ENCODE measurements at regions not wholly inside any gene's neighbourhood (a gene's known extent, or its start where the extent isn't known, plus 50 kb on each side); places are given as distances from the start of the nearest gene placed in this dataset.

GRCh38 chr4:11342401-11342800 lies 86.3 kb downstream of the HS3ST1 start:
- Histone ChIP-seq H3K4me1 (ENCODE audit: control insufficient read depth, insufficient read depth, low read length, poor library complexity, severe bottlenecking) (no peaks in the 10 kb centered on the region), H3K27me3 (ENCODE audit: control insufficient read depth, insufficient read depth, low read length) (no peaks in the 10 kb centered on the region), H3K36me3 (ENCODE audit: control insufficient read depth, insufficient read depth, low read length) (no peaks in the 10 kb centered on the region), H3K9me3 (ENCODE audit: control insufficient read depth in 2 of 2, low read length in 2 of 2) (no peaks in the 10 kb centered on the region), H3K27ac (ENCODE audit: insufficient read depth, low read length, poor library complexity, severe bottlenecking) (no peak overlapping the region), H3K4me3 (ENCODE audit: low read depth, low read length) (no peak overlapping the region)
- H3K36me3 Mint-ChIP-seq = no peaks in the 10 kb centered on the region
- H3K4me3 Mint-ChIP-seq = no peak overlapping the region
- H3K27me3 Mint-ChIP-seq = peaks cover 5% of the 10 kb centered on the region
- H3K9me3 Mint-ChIP-seq = peaks cover 0 to 2% (median 0%) of the 10 kb centered on the region in 7 donors
- ATAC-seq (ENCODE audit: low read depth in 2 of 2) = no peak
- H3K27ac Mint-ChIP-seq = no peak overlapping the region
- no peak for DNase-seq
- H3K4me1 Mint-ChIP-seq = no peaks in the 10 kb centered on the region

- Mint-ChIP-seq H3K27ac (no peak overlapping the region), H3K27me3 (peaks cover 5% of the 10 kb centered on the region), H3K4me3 (no peak overlapping the region), H3K4me1 (peaks cover 0 to 4% (median 0%) of the 10 kb centered on the region in 4 donors), H3K9me3 (peaks cover 0 to 5% (median 0%) of the 10 kb centered on the region in 7 donors), H3K36me3 (no peaks in the 10 kb centered on the region)
- H3K9me3 ChIP-seq (ENCODE audit: control insufficient read depth in 2 of 2, low read length in 2 of 2) = no peaks in the 10 kb centered on the region
- no peaks in the 10 kb centered on the region for H3K36me3 ChIP-seq (ENCODE audit: control insufficient read depth, insufficient read depth, low read length)
- no peak overlapping the region for H3K4me3 ChIP-seq (ENCODE audit: low read depth, low read length)
- ATAC-seq (ENCODE audit: low read depth in 2 of 2) (no peak), DNase-seq (no peak)
- H3K27ac ChIP-seq (ENCODE audit: insufficient read depth, low read length, poor library complexity, severe bottlenecking) = no peak overlapping the region
- H3K27me3 ChIP-seq (ENCODE audit: control insufficient read depth, insufficient read depth, low read length) = no peaks in the 10 kb centered on the region
- no peaks in the 10 kb centered on the region for H3K4me1 ChIP-seq (ENCODE audit: control insufficient read depth, insufficient read depth, low read length, poor library complexity, severe bottlenecking)
Observed at GRCh38 chr4:11341337-11342043, 87.2 kb downstream of the HS3ST1 start.

DNA sequence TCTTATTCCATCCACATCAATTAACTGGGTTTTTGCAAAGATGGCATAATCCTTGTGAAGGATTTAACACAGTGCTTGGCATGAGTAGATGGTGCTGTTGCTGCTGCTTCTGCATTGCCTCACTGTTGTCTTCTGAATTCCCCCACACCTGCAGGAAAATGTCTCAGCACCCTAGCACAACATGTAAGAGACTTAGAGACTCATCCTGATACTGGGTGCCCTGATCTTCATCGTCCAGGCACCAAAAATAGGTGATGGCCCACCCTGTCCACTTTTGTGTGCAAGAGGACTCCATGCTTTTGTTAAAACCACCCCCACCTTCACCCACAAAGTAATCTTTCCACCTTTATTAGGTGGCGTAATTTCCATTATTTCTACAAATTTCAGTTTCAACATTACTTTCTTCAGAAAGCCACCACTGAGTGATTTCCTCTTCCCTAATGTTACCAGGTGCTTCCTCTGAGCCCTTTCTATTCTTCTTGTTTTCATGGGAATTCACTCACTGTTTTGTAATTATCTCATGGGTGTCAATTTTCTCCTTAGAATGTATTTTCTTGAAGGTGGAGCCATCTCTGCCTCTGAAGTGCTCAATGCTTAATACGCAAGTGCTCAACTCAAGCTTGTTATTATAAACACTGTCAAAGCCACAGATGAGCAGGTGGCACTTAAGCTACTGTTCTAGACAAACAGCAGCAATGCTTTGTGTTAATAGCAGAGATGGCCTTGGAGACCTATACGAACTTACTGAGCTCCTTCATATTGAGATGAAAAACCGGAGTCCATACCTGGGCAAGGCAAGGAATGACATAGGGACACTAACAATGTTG lies 89.5 kb downstream of the HS3ST1 start:
- DNase-seq = no peak
- Histone ChIP-seq H3K9me3 (ENCODE audit: control insufficient read depth in 2 of 2, low read length in 2 of 2) (no peaks in the 10 kb centered on the region), H3K4me1 (ENCODE audit: control insufficient read depth, insufficient read depth, low read length, poor library complexity, severe bottlenecking) (no peaks in the 10 kb centered on the region), H3K36me3 (ENCODE audit: control insufficient read depth, insufficient read depth, low read length) (no peaks in the 10 kb centered on the region), H3K4me3 (ENCODE audit: low read depth, low read length) (no peak overlapping the region), H3K27me3 (ENCODE audit: control insufficient read depth, insufficient read depth, low read length) (no peaks in the 10 kb centered on the region), H3K27ac (ENCODE audit: insufficient read depth, low read length, poor library complexity, severe bottlenecking) (no peak overlapping the region)
- ATAC-seq (ENCODE audit: low read depth in 2 of 2) = no peak
- Mint-ChIP-seq H3K36me3 (no peaks in the 10 kb centered on the region), H3K27ac (no peak overlapping the region), H3K27me3 (peaks cover 5% of the 10 kb centered on the region), H3K4me3 (no peak overlapping the region), H3K4me1 (peaks cover 0 to 4% (median 0%) of the 10 kb centered on the region in 4 donors), H3K9me3 (peaks cover 0 to 4% (median 0%) of the 10 kb centered on the region in 7 donors)

DNA sequence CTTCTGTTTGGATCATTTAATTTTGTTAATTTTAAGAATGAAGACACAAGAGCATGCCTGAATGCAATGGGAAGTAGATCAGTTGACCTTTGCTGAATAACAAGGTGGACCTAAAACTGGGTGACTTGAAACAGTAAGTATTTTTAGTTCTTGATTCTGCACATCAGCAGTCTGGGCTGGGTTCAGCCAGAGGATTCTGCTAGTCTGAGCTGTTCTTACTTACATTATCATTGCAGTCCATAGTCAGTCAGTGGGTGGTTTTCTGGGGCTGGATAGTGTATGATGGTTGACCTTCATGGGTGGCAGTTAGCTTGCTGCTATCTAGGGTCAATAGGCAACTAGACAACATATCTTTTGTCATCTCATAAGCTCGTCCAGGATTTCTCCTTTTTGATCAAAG lies 91.4 kb downstream of the HS3ST1 start:
- no peaks in the 10 kb centered on the region for H3K27me3 ChIP-seq (ENCODE audit: control insufficient read depth, insufficient read depth, low read length)
- H3K4me1 ChIP-seq (ENCODE audit: control insufficient read depth, insufficient read depth, low read length, poor library complexity, severe bottlenecking) = no peaks in the 10 kb centered on the region
- DNase-seq = no peak
- no peak overlapping the region for H3K27ac Mint-ChIP-seq
- H3K9me3 Mint-ChIP-seq = peaks cover 0 to 5% (median 0%) of the 10 kb centered on the region in 7 donors
- no peaks in the 10 kb centered on the region for H3K36me3 Mint-ChIP-seq
- no peak overlapping the region for H3K4me3 Mint-ChIP-seq
- H3K4me1 Mint-ChIP-seq = peaks cover 0 to 4% (median 0%) of the 10 kb centered on the region in 4 donors
- H3K9me3 ChIP-seq (ENCODE audit: control insufficient read depth in 2 of 2, low read length in 2 of 2) = no peaks in the 10 kb centered on the region
- no peak for ATAC-seq (ENCODE audit: low read depth in 2 of 2)
- H3K27me3 Mint-ChIP-seq = peaks cover 3% of the 10 kb centered on the region
- no peak overlapping the region for H3K27ac ChIP-seq (ENCODE audit: insufficient read depth, low read length, poor library complexity, severe bottlenecking)
- no peaks in the 10 kb centered on the region for H3K36me3 ChIP-seq (ENCODE audit: control insufficient read depth, insufficient read depth, low read length)
- H3K4me3 ChIP-seq (ENCODE audit: low read depth, low read length) = no peak overlapping the region

DNA sequence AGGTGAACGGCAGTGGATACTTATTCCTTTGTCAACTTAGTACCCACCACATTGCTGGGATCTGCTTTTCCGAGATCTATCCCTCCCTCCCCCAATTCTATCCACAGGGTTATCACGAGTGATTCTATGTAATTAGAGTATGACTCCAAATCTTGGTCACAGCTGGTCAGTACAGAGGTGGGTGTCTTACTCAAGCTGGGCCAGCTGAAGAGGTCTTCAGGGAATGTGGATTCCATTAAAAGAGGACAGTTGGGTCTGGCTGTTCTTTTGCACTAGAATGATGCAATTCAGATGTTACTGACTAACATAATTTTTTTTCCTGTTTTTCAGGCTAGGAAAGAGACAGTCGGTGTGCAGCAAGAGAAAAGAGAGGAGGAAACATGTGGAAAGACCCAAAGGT lies 92.3 kb downstream of the HS3ST1 start:
- no peaks in the 10 kb centered on the region for H3K4me1 ChIP-seq (ENCODE audit: control insufficient read depth, insufficient read depth, low read length, poor library complexity, severe bottlenecking)
- ATAC-seq (ENCODE audit: low read depth in 2 of 2) = no peak
- H3K27me3 ChIP-seq (ENCODE audit: control insufficient read depth, insufficient read depth, low read length) = no peaks in the 10 kb centered on the region
- peaks cover 0 to 4% (median 0%) of the 10 kb centered on the region in 4 donors for H3K4me1 Mint-ChIP-seq
- H3K9me3 ChIP-seq (ENCODE audit: control insufficient read depth in 2 of 2, low read length in 2 of 2) = no peaks in the 10 kb centered on the region
- H3K36me3 ChIP-seq (ENCODE audit: control insufficient read depth, insufficient read depth, low read length) = no peaks in the 10 kb centered on the region
- H3K27me3 Mint-ChIP-seq = no peaks in the 10 kb centered on the region
- DNase-seq = no peak
- no peaks in the 10 kb centered on the region for H3K36me3 Mint-ChIP-seq
- no peak overlapping the region for H3K27ac ChIP-seq (ENCODE audit: insufficient read depth, low read length, poor library complexity, severe bottlenecking)
- no peak overlapping the region for H3K4me3 Mint-ChIP-seq
- H3K4me3 ChIP-seq (ENCODE audit: low read depth, low read length) = no peak overlapping the region
- H3K27ac Mint-ChIP-seq = no peak overlapping the region
- H3K9me3 Mint-ChIP-seq = peaks cover 0 to 5% (median 0%) of the 10 kb centered on the region in 7 donors

DNA sequence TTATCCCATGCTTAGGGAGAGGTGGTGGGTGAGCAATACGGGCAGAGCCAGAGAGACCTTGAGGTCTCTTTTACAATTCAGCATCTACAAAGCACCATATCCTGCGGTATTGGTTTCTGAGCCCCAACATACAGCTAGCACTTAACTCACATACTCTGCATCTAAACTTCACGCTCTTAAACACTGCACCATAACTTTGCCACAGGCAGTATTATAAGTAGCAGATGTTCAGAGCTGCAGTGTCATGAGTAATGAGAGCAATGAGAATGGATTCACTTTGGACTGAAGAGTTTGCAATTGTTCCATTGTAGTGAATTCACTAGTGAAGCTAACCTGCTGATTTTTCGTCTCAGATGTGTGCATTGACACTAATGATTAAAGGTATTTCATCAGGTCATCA lies 93.8 kb downstream of the HS3ST1 start:
- H3K9me3 Mint-ChIP-seq = peaks cover 0 to 5% (median 0%) of the 10 kb centered on the region in 7 donors
- H3K36me3 Mint-ChIP-seq = no peaks in the 10 kb centered on the region
- no peak overlapping the region for H3K27ac ChIP-seq (ENCODE audit: insufficient read depth, low read length, poor library complexity, severe bottlenecking)
- no peaks in the 10 kb centered on the region for H3K9me3 ChIP-seq (ENCODE audit: control insufficient read depth in 2 of 2, low read length in 2 of 2)
- no peak overlapping the region for H3K4me3 Mint-ChIP-seq
- no peak overlapping the region for H3K27ac Mint-ChIP-seq
- H3K4me1 Mint-ChIP-seq = peaks cover 0 to 4% (median 0%) of the 10 kb centered on the region in 4 donors
- ATAC-seq (ENCODE audit: low read depth in 2 of 2) = no peak
- no peaks in the 10 kb centered on the region for H3K36me3 ChIP-seq (ENCODE audit: control insufficient read depth, insufficient read depth, low read length)
- H3K4me3 ChIP-seq (ENCODE audit: low read depth, low read length) = no peak overlapping the region
- H3K27me3 Mint-ChIP-seq = no peaks in the 10 kb centered on the region
- no peak for DNase-seq
- H3K27me3 ChIP-seq (ENCODE audit: control insufficient read depth, insufficient read depth, low read length) = no peaks in the 10 kb centered on the region
- H3K4me1 ChIP-seq (ENCODE audit: control insufficient read depth, insufficient read depth, low read length, poor library complexity, severe bottlenecking) = no peaks in the 10 kb centered on the region

GRCh38 chr4:11328401-11328800 lies 100.3 kb downstream of the HS3ST1 start:
- H3K36me3 Mint-ChIP-seq = no peaks in the 10 kb centered on the region
- peaks cover 5% of the 10 kb centered on the region for H3K27me3 Mint-ChIP-seq

More at GRCh38 chr4:11328401-11328800, 100.3 kb downstream of the HS3ST1 start:
- H3K9me3 Mint-ChIP-seq = peaks cover 0 to 10% (median 5%) of the 10 kb centered on the region in 7 donors
- H3K27ac ChIP-seq (ENCODE audit: insufficient read depth, low read length, poor library complexity, severe bottlenecking) = no peak overlapping the region
- ATAC-seq (ENCODE audit: low read depth in 2 of 2) (no peak), DNase-seq (no peak)
- no peaks in the 10 kb centered on the region for H3K36me3 ChIP-seq (ENCODE audit: control insufficient read depth, insufficient read depth, low read length)
- no peak overlapping the region for H3K4me3 ChIP-seq (ENCODE audit: low read depth, low read length)
- no peaks in the 10 kb centered on the region for H3K4me1 ChIP-seq (ENCODE audit: control insufficient read depth, insufficient read depth, low read length, poor library complexity, severe bottlenecking)
- no peak overlapping the region for H3K4me3 Mint-ChIP-seq
- H3K4me1 Mint-ChIP-seq = no peaks in the 10 kb centered on the region
- no peak overlapping the region for H3K27ac Mint-ChIP-seq
- H3K9me3 ChIP-seq (ENCODE audit: control insufficient read depth in 2 of 2, low read length in 2 of 2) = no peaks in the 10 kb centered on the region
- no peaks in the 10 kb centered on the region for H3K27me3 ChIP-seq (ENCODE audit: control insufficient read depth, insufficient read depth, low read length)
